Ovary (tissue), 7 donors: ENCODE measurements at regions not wholly inside any gene's neighbourhood (a gene's known extent, or its start where the extent isn't known, plus 50 kb on each side); places are given as distances from the start of the nearest gene placed in this dataset.

Experiments used
- DNase-seq, 5 donors: peaks; one replicate each; pipeline ENCODE4 v3.0.0-alpha.2; 2019 to 2020
- H3K27ac ChIP-seq, 2 donors: fragments of 200-600 bp; one replicate each; pipeline versions ENCODE4 v1.5.1 to v1.8.0; 2019 to 2022
- H3K27me3 ChIP-seq: fragments of 200-600 bp; one replicate; pipeline ENCODE4 v1.8.0; 2022
- H3K36me3 ChIP-seq: fragments of 200-600 bp; sonication (generic); one replicate; pipeline ENCODE4 v1.5.1; 2019
- H3K4me1 ChIP-seq: one replicate; pipeline ENCODE4 v1.8.1; 2013; ENCODE audit warnings: mild to moderate bottlenecking, moderate library complexity; ENCODE audit not compliant: insufficient read depth
- H3K4me3 ChIP-seq: fragments of 200-600 bp; sonication (generic); one replicate; pipeline ENCODE4 v1.5.1; 2017
- H3K9me3 ChIP-seq, 2 donors: fragments of 200-600 bp in 1 of 2; sonication (generic) in 1 of 2; one replicate each; pipeline versions ENCODE4 v1.5.1 to v1.8.1; 2013 to 2019; ENCODE audit warnings: mild to moderate bottlenecking in 1 of 2, moderate library complexity in 1 of 2
- EP300 ChIP-seq: sonication (generic); formaldehyde crosslinking; IDR thresholded peaks from one replicate; pipeline ENCODE4 v1.6.1; 2017; ENCODE audit warnings: antibody characterized with exemption
- POLR2A ChIP-seq: fragments of 450-650 bp; IDR thresholded peaks from one replicate; pipeline ENCODE4 v1.6.1; 2017; ENCODE audit warnings: antibody characterized with exemption, mild to moderate bottlenecking, moderate library complexity
- WGBS, 3 donors: extraction: QIAGEN DNeasy Blood & Tissue Kit in 1 of 3; methylation state at CpG; one replicate each; pipeline versions ENCODE4 v1.1.5 to v1.1.7; 2013 to 2017; 5-methylcytosine and 5-hydroxymethylcytosine counted together
- intact Hi-C, 4 donors: fragments of 100-400 bp; cut with DNase I; formaldehyde crosslinking; loops; one replicate each; pipeline versions ENCODE4 v1.11.0 to v1.15.1; 2022 to 2023
- TF ChIP-seq, protein P1 (sequence below), 3 donors: fragments of 450-650 bp in 2 of 3; fragments of 200-600 bp in 1 of 3; IDR thresholded peaks; one replicate each; pipeline versions ENCODE4 v1.5.1 to v1.8.0; 2016 to 2022; ENCODE audit warnings: antibody characterized with exemption in 3 of 3, mild to moderate bottlenecking in 1 of 3
- donor health status: DM: no; HTN: no; CAD: no; lungs with moderate emphysema.
- donor health status: DM: no; HTN: no; CAD: no.
- donor health status: Bipolar disorder and iron deficiency.
- donor health status: DM: no; HTN: no; CAD: no.
- donor health status: DM: yes; HTN: yes; CAD: no.

- Histone ChIP-seq H3K36me3 (no peaks in the 10 kb centered on the region), H3K27me3 (no peaks in the 10 kb centered on the region), H3K4me1 (no peaks in the 10 kb centered on the region), H3K4me3 (no peak overlapping the region), H3K9me3 (no peaks in the 10 kb centered on the region), H3K27ac (no peak overlapping the region)
- DNase-seq: no peak
- no peak for TF ChIP-seq EP300
- no peak for TF ChIP-seq POLR2A
- TF ChIP-seq, protein P1, sequence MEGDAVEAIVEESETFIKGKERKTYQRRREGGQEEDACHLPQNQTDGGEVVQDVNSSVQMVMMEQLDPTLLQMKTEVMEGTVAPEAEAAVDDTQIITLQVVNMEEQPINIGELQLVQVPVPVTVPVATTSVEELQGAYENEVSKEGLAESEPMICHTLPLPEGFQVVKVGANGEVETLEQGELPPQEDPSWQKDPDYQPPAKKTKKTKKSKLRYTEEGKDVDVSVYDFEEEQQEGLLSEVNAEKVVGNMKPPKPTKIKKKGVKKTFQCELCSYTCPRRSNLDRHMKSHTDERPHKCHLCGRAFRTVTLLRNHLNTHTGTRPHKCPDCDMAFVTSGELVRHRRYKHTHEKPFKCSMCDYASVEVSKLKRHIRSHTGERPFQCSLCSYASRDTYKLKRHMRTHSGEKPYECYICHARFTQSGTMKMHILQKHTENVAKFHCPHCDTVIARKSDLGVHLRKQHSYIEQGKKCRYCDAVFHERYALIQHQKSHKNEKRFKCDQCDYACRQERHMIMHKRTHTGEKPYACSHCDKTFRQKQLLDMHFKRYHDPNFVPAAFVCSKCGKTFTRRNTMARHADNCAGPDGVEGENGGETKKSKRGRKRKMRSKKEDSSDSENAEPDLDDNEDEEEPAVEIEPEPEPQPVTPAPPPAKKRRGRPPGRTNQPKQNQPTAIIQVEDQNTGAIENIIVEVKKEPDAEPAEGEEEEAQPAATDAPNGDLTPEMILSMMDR (IDR thresholded peaks at IDR 0.05): no peak
- 79 to 87% (median 84%) methylated on average over 2 of the region's 2 CpGs for WGBS, 3 donors
- intact Hi-C loops: no loop called here
Measured at GRCh38 chr6:144855812-144856531, 570.8 kb downstream of the UTRN start.

DNA sequence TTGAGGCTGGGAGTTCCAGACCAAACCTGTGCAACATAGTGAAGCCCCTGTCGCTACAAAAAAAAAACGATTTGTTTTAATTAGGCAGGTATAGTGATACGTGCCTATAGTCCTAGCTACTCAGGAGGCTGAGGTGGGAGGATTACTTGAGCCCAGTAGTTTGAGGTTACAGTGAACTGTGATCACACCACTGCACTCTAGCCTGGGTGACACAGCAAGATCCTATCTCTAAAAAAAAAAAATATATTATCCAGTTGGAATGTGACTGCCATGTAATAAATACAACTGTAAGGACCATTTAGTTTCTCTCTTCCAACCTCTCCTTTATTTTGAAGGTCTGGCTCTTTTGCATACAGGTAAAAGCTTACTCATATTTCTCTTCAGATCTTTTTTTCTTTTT lies 571.5 kb downstream of the UTRN start:
- no peak for TF ChIP-seq EP300
- TF ChIP-seq, protein P1 (IDR thresholded peaks at IDR 0.05): no peak
- no peak for TF ChIP-seq POLR2A
- H3K27ac ChIP-seq: no peak overlapping the region
- WGBS, 3 donors: 89 to 94% (median 93%) methylated on average over 3 of the region's 3 CpGs
- H3K4me1 ChIP-seq: no peaks in the 10 kb centered on the region
- intact Hi-C loops: no loop called here
- H3K9me3 ChIP-seq: no peaks in the 10 kb centered on the region
- H3K27me3 ChIP-seq: no peaks in the 10 kb centered on the region
- no peak for DNase-seq
- no peaks in the 10 kb centered on the region for H3K36me3 ChIP-seq
- H3K4me3 ChIP-seq: no peak overlapping the region

GRCh38 chr6:144857086-144857485 lies 572.0 kb downstream of the UTRN start:
- H3K4me1 ChIP-seq: no peaks in the 10 kb centered on the region
- H3K9me3 ChIP-seq: no peaks in the 10 kb centered on the region
- no peaks in the 10 kb centered on the region for H3K36me3 ChIP-seq
- intact Hi-C loops: no loop called here
- WGBS, 3 donors: 64 to 80% (median 71%) methylated on average over 3 of the region's 3 CpGs
- H3K27me3 ChIP-seq: no peaks in the 10 kb centered on the region
- H3K4me3 ChIP-seq: no peak overlapping the region
- no peak for DNase-seq
- no peak overlapping the region for H3K27ac ChIP-seq
- TF ChIP-seq POLR2A: no peak
- TF ChIP-seq, protein P1 (IDR thresholded peaks at IDR 0.05): no peak
- no peak for TF ChIP-seq EP300

DNA sequence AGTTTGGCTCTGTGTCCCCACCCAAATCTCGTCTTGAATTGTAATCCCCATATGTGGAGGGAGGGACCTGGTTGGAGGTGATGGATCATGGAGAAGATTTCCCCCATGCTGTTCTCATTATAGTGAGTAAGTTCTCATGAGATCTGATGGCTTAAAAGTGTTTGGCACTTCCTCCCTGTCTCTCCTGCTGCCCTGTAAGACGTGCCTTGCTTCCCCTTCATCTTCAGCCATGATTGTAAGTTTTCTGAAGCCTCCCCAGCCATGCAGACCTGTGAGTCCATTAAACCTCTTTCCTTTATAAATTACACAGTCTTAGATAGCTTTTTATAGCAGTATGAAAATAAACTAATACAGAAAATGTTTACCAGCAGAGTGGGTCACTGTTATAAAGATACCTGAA lies 577.6 kb downstream of the UTRN start:
- 73 to 83% (median 74%) methylated on average over 2 of the region's 2 CpGs for WGBS, 3 donors
- Histone ChIP-seq H3K36me3 (no peaks in the 10 kb centered on the region), H3K4me1 (no peaks in the 10 kb centered on the region), H3K27me3 (no peaks in the 10 kb centered on the region), H3K9me3 (peaks cover 0 to 5% of the 10 kb centered on the region in 2 donors), H3K4me3 (no peak overlapping the region), H3K27ac (no peak overlapping the region)
- intact Hi-C loops: no loop called here
- DNase-seq: no peak
- no peak for TF ChIP-seq POLR2A
- TF ChIP-seq, protein P1 (IDR thresholded peaks at IDR 0.05): no peak
- no peak for TF ChIP-seq EP300
